Esophagus muscularis mucosa (tissue), 3 donors: ENCODE measurements at regions not wholly inside any gene's neighbourhood (a gene's known extent, or its start where the extent isn't known, plus 50 kb on each side); places are given as distances from the start of the nearest gene placed in this dataset.

Experiments used
- POLR2A ChIP-seq: fragments of 450-650 bp; IDR thresholded peaks from one replicate; pipeline ENCODE4 v1.6.1; 2017; ENCODE audit warnings: antibody characterized with exemption, moderate library complexity, mild to moderate bottlenecking, low read depth
- POLR2AphosphoS5 ChIP-seq, 2 donors: sonication (generic); formaldehyde crosslinking; IDR thresholded peaks; one replicate each; pipeline ENCODE4 v1.6.1; 2017; ENCODE audit warnings: antibody characterized with exemption in 2 of 2
- TF ChIP-seq, protein P1 (sequence below), 3 experiments: fragments of 200-600 bp in 2 of 3; fragments of 450-650 bp in 1 of 3; sonication (generic) in 2 of 3; IDR thresholded peaks; one replicate each; pipeline ENCODE4 v1.5.1; 2017 to 2019; ENCODE audit warnings: antibody characterized with exemption in 3 of 3, mild to moderate bottlenecking in 2 of 3, moderate library complexity in 1 of 3

DNA sequence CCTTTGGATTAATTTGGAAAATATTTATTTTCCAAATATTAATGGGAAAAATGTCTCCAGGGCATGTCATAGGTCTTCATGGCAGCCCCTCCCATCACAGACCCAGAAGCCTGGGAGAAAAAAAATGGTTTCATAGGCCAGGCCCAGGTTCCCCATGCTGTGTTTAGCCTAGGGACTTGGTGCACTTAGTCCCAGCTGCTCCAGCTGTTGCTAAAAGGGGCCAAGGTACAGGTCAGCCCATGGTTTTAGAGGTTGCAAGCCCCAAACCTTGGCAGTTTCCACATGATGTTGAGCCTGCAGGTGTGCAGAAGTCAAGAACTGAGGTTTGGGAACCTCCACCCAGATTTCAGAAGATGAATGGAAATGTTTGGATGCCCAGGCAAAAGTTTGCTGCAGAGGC is 309.6 kb downstream of the SOCS6 start:
- TF ChIP-seq, protein P1, sequence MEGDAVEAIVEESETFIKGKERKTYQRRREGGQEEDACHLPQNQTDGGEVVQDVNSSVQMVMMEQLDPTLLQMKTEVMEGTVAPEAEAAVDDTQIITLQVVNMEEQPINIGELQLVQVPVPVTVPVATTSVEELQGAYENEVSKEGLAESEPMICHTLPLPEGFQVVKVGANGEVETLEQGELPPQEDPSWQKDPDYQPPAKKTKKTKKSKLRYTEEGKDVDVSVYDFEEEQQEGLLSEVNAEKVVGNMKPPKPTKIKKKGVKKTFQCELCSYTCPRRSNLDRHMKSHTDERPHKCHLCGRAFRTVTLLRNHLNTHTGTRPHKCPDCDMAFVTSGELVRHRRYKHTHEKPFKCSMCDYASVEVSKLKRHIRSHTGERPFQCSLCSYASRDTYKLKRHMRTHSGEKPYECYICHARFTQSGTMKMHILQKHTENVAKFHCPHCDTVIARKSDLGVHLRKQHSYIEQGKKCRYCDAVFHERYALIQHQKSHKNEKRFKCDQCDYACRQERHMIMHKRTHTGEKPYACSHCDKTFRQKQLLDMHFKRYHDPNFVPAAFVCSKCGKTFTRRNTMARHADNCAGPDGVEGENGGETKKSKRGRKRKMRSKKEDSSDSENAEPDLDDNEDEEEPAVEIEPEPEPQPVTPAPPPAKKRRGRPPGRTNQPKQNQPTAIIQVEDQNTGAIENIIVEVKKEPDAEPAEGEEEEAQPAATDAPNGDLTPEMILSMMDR (IDR thresholded peaks at IDR 0.05): no peak
- TF ChIP-seq POLR2A: no peak
- TF ChIP-seq POLR2AphosphoS5 (IDR thresholded peaks at IDR 0.05): no peak
